ENCODE measurements at regions not wholly inside any gene's neighbourhood (a gene's known extent, or its start where the extent isn't known, plus 50 kb on each side); places are given as distances from the start of the nearest gene placed in this dataset.

GRCh38 chr13:40213779-40214178 lies 452.7 kb downstream of the FOXO1 start:
- no peak for TF ChIP-seq CTCF (conservative IDR thresholded peaks at IDR 0.05)
- no peak overlapping the region for H3K27ac ChIP-seq

GRCh38 chr13:40215311-40215710 lies 451.1 kb downstream of the FOXO1 start:
- no peak for TF ChIP-seq CTCF (conservative IDR thresholded peaks at IDR 0.05)
- H3K27ac ChIP-seq: no peak overlapping the region

- no peak for TF ChIP-seq CTCF (conservative IDR thresholded peaks at IDR 0.05)
- no peak overlapping the region for H3K27ac ChIP-seq
Measured at GRCh38 chr13:40215747-40216146, 450.7 kb downstream of the FOXO1 start.

GRCh38 chr13:40217675-40218074 lies 448.8 kb downstream of the FOXO1 start:
- no peak for TF ChIP-seq CTCF (conservative IDR thresholded peaks at IDR 0.05)
- no peak overlapping the region for H3K27ac ChIP-seq

GRCh38 chr13:40220299-40220935 lies 446.0 kb downstream of the FOXO1 start:
- TF ChIP-seq CTCF (conservative IDR thresholded peaks at IDR 0.05): no peak
- no peak overlapping the region for H3K27ac ChIP-seq

- no peak overlapping the region for H3K27ac ChIP-seq
- no peak for TF ChIP-seq CTCF (conservative IDR thresholded peaks at IDR 0.05)
Measured at GRCh38 chr13:40221131-40221459, 445.3 kb downstream of the FOXO1 start.

- TF ChIP-seq CTCF (conservative IDR thresholded peaks at IDR 0.05): no peak
- H3K27ac ChIP-seq: no peak overlapping the region
Measured at GRCh38 chr13:40221460-40222201, 444.8 kb downstream of the FOXO1 start.

Data from VCaP (cell line).